ENCODE measurements at regions not wholly inside any gene's neighbourhood (a gene's known extent, or its start where the extent isn't known, plus 50 kb on each side); places are given as distances from the start of the nearest gene placed in this dataset.

DNA sequence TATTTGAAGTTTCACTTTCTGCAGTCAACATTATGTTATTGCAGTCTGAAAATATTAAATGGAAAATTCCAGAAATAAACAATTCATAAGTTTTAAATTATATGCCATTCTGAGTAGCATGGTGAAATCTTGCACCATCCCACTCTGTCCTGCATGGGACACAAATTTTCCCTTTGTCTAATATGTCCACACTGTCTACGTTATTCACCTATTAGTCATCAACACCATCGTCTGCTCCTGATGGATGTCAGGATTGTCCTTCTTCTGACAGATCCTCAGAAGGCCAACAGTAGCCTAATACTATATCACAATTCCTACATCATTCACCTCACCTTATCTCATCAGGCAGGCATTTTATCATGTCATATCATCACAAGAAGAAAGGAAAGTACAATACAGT, 163.1 kb downstream of the TXNL1 start:
- no peaks in the 10 kb centered on the region for H3K36me3 ChIP-seq (ENCODE audit: control insufficient read depth, insufficient read depth, low read length)
- H3K4me3 ChIP-seq (ENCODE audit: low read depth, low read length) = no peak overlapping the region
- no peaks in the 10 kb centered on the region for H3K27me3 ChIP-seq (ENCODE audit: control insufficient read depth, insufficient read depth, low read length)
- DNase-seq (ENCODE audit: low read depth) (peak; percentile 16), FAIRE-seq (no peak)
- TF ChIP-seq, protein P1, sequence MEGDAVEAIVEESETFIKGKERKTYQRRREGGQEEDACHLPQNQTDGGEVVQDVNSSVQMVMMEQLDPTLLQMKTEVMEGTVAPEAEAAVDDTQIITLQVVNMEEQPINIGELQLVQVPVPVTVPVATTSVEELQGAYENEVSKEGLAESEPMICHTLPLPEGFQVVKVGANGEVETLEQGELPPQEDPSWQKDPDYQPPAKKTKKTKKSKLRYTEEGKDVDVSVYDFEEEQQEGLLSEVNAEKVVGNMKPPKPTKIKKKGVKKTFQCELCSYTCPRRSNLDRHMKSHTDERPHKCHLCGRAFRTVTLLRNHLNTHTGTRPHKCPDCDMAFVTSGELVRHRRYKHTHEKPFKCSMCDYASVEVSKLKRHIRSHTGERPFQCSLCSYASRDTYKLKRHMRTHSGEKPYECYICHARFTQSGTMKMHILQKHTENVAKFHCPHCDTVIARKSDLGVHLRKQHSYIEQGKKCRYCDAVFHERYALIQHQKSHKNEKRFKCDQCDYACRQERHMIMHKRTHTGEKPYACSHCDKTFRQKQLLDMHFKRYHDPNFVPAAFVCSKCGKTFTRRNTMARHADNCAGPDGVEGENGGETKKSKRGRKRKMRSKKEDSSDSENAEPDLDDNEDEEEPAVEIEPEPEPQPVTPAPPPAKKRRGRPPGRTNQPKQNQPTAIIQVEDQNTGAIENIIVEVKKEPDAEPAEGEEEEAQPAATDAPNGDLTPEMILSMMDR (IDR thresholded peaks at IDR 0.05; ENCODE audit: insufficient read depth, low read length, severe bottlenecking) = no peak

DNA sequence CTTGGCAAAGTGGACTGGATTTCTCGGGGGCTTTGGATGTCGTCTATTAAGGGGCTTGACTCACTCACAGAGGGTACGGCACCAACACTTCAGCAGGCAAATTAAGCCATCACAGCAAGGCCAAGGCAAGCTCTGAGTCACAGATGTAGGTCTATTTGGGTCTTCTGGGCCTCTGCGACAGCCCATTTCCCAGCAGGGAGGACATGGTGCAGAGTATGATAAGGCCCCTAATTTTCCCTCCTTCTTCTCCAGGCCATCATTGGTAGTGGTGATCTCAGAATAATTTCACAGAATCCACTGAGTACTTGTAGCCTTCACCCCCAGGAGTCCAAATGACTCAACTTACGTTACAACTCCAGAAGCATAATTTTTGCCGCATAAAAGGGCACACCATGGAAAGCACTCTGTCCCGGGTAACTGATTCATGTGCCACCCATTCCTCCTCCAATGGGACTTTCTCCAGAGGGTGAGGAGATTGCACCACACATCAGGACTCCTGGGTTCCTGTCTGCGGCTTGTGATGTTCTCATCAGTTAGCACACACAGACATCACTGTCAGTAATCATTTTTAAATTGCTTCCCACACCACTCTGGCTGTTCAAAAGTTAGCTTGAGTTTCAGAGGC, 164.9 kb downstream of the TXNL1 start:
- no peak for FAIRE-seq
- TF ChIP-seq, protein P1 (IDR thresholded peaks at IDR 0.05; ENCODE audit: insufficient read depth, low read length, severe bottlenecking) = no peak
- H3K4me3 ChIP-seq (ENCODE audit: low read depth, low read length) = no peak overlapping the region
- no peak for DNase-seq (ENCODE audit: low read depth)
- H3K27me3 ChIP-seq (ENCODE audit: control insufficient read depth, insufficient read depth, low read length) = no peaks in the 10 kb centered on the region
- H3K36me3 ChIP-seq (ENCODE audit: control insufficient read depth, insufficient read depth, low read length) = no peaks in the 10 kb centered on the region

DNA sequence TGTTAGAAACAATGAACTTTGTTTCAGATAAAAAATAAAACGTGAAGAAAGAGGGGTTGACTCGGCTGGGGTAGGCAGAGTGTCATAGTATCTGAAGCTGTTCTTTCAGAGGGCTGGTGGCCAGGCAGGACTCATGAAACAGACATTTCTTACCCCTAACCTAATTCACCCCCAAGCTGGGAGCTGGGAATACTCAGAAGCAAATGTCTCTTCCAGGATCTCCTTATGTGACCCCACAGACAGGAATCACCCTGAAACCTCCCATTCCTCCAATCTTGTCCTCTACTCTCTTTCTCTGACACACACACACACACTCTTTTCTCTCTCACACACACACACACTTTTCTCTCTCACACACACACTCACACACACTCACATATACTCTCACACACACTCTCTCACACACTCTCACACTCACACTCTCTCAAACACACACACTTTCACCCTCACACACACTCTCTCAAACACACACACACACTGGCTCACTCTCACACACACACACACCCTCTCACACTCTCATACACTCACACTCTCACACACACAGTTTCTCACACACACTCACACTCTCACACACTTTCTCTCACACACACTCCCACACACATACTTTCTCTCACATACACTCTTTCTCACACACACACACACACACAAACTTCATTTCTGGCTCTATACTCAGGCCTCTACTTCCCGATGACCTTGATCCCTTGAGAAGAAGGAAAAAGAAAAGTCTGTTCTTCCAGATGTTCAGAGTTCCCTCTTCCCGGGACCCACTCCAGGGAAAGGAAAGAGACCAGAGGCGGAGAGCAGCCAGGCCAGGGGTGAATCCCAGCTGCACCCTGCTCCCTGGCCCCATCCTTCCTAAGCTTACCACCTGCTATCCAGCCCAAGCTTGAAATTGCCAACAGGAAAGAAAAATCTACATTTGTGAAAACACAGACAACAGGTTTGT, 167.7 kb downstream of the TXNL1 start:
- Histone ChIP-seq H3K4me3 (ENCODE audit: low read depth, low read length) (no peak overlapping the region), H3K36me3 (ENCODE audit: control insufficient read depth, insufficient read depth, low read length) (no peaks in the 10 kb centered on the region), H3K27me3 (ENCODE audit: control insufficient read depth, insufficient read depth, low read length) (no peaks in the 10 kb centered on the region)
- no peak for FAIRE-seq
- TF ChIP-seq, protein P1 (IDR thresholded peaks at IDR 0.05; ENCODE audit: insufficient read depth, low read length, severe bottlenecking) = no peak
- DNase-seq (ENCODE audit: low read depth) = no peak

DNA sequence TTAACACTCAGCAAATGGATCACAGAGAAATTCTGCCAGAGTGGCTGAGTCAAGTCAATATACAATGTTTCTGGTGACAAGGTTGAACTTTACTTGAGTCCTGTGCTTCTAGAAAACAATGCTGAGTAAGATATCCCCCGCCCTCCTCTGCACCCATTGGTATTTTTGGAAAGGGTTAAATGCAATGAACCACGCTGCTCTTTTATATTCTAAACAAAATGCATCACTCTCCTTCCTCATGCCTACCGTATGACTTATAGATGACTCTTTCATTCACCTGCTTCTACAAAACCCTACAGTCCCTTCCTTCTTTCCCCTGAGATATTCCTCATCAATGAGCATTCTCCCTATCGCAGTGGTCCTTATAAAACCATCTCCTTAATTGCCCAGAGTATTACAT, 168.8 kb downstream of the TXNL1 start:
- TF ChIP-seq, protein P1 (IDR thresholded peaks at IDR 0.05; ENCODE audit: insufficient read depth, low read length, severe bottlenecking) = no peak
- no peak for FAIRE-seq
- Histone ChIP-seq H3K36me3 (ENCODE audit: control insufficient read depth, insufficient read depth, low read length) (no peaks in the 10 kb centered on the region), H3K27me3 (ENCODE audit: control insufficient read depth, insufficient read depth, low read length) (no peaks in the 10 kb centered on the region), H3K4me3 (ENCODE audit: low read depth, low read length) (no peak overlapping the region)
- DNase-seq (ENCODE audit: low read depth) = peak; percentile 72

DNA sequence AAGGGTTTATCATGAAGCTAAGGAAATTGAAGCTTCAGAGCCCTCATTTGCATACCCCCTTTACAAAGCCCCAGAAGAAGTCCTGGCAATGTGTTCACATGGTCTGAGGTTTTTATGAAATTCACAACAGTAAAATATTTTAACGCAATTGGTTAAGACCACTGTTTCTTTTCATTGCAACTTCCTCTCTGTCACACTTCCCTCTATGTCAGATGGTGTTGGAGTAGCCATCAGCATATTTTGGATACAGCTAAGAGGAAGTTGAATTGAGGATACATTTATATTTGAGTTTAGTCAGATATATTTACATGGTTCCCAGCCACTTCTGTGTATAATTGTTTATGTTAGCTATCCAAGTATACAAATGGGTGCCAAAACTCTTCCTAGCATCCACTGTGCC, 170.0 kb downstream of the TXNL1 start:
- H3K36me3 ChIP-seq (ENCODE audit: control insufficient read depth, insufficient read depth, low read length) = no peaks in the 10 kb centered on the region
- TF ChIP-seq, protein P1 (IDR thresholded peaks at IDR 0.05; ENCODE audit: insufficient read depth, low read length, severe bottlenecking) = no peak
- DNase-seq (ENCODE audit: low read depth) = no peak
- H3K4me3 ChIP-seq (ENCODE audit: low read depth, low read length) = no peak overlapping the region
- no peaks in the 10 kb centered on the region for H3K27me3 ChIP-seq (ENCODE audit: control insufficient read depth, insufficient read depth, low read length)
- FAIRE-seq = no peak

Data from bronchial epithelial cell (primary cell).